Frontal cortex (tissue), 3 donors: ENCODE measurements at regions not wholly inside any gene's neighbourhood (a gene's known extent, or its start where the extent isn't known, plus 50 kb on each side); places are given as distances from the start of the nearest gene placed in this dataset.

Source experiments
- DNase-seq, 2 donors: peaks; one replicate each; pipeline ENCODE4 v3.0.0; 2012; ENCODE audit warnings: low spot score in 2 of 2
- FAIRE-seq: peaks from 2 replicates; lab custom pipeline; 2012; peaks lifted over from hg19 to GRCh38; lab: Jason Lieb, UNC
- donor health status: control.
- donor health status: control.
- donor health status: control.

DNA sequence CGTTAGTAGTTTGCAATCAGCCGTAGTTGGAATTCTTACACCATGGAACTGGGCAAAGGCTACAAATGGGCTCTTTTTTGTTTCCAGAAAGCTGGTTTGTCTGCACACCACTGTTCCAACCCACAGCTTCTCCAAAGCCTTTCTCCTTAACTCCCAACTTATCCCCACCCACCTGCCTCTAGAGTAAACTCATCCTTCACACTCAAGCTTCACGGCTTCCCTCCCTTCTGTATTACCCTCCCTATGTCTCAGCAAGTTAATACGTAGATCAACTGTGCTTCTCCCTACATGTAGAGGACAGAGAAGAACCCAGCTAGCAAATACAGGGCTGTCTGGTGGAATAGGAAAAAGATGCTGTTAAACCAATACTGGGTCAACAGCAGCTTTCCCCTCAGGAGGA is 363.0 kb upstream of the IL12A start:
- FAIRE-seq (no peak), DNase-seq (no peak)

DNA sequence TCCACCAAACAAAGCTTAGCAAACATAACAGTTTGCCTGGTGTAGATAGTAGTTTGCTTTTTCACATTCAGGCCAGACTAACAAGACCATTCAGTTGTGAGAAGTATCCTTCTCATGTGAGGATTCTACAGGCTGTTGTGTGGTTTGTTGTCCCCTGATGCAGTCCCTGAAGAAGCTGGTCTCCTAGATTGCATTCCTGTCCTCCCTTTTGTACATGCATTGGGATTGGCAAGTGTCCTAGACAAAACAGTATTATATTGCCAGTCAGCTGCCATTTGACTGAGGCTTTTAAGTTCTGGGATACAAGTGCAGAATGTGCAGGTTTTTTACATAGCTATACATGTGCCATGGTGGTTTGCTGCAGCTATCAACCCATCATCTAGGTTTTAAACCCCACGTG is 362.0 kb upstream of the IL12A start:
- no peak for FAIRE-seq

DNA sequence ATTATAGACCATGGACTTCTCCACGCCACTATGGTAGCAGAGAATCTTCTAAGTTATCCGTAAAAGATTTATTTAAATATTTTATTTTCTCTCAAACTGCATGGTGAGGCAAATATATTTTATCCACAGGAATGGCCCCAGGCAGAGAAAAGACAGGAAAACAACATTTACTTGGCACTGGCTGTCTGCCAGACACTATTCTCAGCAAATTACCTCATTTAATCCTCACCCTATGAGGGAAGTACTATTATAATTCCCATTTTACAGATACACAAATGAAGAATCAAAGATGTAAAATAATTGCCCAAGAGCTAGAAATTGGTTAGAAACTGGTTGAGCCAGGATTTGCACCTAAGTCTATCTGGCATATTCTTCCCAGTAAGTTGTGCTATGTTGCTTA is 361.4 kb upstream of the IL12A start:
- DNase-seq (no peak), FAIRE-seq (no peak)

More for the DNA sequence above, 362.0 kb upstream of the IL12A start:
- DNase-seq = no peak

DNA sequence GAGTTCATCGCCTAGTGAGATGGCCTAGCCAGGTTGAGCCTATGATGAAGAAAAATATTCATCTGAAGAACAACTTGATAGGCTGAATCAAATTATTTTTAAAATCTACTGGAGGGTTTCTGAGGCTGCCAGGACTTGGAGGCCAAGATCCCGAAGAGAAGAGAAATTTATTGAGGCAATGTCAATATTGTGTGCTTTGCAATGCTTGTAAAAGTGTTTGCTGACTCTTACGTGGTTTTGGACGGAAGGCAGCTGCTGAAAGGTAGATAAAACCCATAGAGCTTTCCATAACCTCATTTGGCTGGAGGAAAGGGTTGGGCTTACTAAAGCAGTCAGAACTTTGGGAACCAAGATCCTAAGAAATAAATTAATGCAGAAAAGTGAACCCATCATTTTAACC is 361.0 kb upstream of the IL12A start:
- no peak for FAIRE-seq
- DNase-seq = no peak

DNA sequence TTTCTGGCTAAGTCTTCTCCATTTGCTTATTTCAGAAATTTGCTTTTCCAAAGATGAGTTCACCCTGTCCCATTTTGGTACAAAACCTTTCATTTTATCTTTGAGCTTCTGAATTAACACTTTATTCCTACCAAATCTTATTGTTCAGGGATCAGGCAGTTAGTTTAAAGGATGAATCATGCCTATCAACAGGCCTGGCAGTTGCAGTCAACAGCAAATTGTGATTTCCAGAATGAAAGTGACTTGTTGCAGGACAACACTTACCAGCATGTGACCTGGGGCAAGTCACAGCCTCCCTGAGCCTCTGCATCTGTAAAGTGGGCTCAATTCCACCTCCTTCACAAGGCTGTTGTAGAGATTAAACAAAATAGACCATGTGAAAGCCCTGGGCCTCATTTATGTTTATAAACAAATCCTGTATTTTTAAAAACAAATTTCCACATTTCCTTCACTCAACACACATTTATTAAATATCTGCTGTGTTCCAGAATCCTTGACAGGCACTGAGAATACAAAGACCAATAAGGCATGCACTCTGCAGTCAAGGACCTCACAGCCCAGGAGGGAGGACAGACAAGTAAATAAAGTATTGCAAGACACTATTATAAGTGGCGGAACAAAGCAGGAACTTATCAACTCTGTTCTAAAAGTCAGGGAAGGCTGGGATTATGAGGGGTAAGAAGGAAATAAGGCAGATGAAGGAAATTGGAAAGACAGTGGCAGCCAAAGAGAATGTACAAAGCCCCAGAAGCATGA is 359.1 kb upstream of the IL12A start:
- DNase-seq = no peak
- no peak for FAIRE-seq

DNA sequence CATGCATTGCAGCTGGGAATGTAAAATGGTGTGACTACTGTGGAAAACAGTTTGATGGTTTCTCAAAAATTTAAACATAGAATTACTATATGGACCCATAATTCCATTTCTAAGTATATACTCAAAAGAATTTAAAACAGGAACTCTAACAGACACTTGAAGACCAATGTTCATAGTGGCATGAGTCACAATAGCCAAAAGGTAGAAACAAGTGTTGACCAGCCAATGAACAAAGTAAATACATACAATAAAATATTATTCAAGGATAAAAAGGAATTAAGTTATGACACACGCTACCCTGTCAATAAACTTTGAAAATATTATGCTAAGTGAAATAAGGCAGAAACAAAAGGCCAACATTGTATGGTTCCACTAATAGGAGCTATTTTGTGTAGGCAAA is 357.4 kb upstream of the IL12A start:
- FAIRE-seq (no peak), DNase-seq (no peak)

DNA sequence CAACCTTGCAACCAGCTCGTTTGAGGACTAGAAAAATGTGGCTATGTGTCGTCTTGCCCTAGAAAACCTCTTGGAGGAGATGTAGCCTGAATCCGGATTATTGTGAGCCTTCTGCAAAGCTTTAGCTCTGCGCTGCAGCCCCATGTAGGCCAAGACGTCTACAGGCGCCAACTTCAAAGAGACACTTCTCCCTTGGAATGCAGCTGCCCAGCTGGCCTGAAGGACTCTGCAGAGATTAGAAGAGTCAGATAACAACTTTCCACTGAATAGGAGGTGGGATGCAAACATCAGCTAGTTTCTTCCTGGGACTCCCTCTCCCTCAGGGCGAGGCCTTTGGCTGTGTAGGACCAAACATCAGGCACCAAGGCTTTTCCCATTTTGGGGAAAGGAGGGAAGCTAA is 356.5 kb upstream of the IL12A start:
- FAIRE-seq = no peak
- DNase-seq = no peak

DNA sequence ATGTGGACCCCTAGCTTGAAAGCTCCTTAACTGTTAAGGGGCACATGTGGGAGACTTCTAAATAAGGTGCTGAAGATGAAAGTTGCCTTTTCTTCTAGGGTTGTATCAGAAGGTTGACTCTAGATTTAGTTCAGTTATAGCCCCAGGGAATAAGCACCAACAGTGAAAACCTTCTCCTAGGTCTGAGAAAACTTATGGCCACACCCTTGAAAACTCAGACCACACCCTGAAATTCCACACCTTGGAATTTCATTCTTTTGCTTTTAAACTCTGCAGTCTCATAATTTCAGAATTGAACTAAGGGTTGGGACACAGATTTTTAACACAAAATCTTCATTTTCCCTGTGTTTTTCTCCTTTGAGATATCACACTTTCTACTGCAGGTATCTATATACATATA is 355.8 kb upstream of the IL12A start:
- no peak for DNase-seq
- no peak for FAIRE-seq

DNA sequence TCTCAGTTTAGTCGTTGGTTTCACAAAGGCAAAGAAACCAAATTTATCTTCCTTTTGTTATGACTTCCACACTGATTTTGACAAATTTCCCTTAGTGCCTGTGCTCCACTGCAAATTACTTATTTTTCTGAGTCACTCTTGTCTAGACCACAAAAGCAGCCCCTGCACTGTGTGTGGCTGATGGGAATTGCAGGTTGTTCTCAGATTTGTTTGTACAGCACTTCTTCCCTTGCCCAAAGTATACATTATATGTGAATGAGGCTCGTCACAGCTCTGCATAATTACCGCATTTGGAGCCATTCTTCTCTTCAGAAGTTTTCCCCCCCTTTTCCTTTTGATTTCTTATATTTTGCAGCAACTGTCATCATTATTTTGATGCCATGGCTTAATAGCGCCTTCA is 354.2 kb upstream of the IL12A start:
- DNase-seq (no peak), FAIRE-seq (no peak)

DNA sequence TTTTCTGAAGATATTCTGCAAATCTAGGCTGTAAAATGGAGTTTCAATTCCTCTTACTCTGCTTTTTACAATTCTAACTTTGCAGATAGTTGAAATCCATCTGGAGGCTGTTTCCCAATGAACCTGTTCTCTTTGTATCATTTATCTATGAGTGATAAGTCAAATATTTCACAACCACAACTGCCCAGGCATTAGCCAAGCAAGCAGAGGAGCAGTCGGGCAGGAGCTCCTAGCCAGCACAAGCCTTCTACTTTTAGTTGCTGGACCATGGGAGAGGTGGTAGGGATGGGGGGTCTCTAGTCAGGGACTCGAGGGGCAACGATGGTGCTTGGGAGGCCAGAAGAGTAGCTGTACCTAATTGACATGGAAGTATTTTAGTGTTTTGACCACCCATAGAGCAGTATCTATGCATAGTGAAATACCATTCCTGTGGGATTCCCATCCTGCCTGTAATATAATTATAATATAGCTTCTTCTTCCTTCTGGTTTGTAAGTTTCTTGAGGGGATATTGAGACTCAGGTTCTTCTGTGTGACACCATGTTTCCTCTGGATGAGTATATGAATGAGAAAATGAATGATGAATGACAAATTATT is 353.5 kb upstream of the IL12A start:
- FAIRE-seq (no peak), DNase-seq (no peak)

DNA sequence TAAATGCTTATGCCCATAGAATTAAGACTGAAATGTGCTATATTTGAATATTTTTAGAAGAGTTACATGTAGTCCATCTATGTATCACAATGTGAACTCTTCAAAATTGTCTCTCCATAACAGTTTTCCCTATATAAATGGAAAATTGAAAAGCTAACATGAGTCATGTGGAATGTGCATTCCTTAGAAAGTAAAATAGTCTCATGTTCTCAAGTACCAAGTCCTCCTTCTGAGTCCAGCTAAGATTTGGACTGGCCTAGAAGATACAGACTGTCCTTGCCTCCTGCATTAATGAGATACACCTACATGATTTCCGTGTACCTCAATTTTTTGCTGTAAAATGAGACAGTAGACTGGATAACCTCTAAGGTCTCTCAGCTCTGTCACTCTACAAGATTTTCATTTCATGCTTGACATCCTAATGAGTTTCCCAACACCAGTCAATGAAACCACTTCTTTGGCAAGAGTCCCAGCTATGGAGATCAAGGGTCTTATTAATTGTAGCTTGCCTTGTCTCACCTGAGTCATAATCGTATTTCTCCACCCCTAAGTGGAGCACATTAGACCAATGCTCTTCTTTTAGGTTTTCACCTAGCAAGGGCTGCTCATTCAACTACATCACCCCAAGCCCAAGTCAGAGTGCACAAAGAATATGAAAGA is 350.6 kb upstream of the IL12A start:
- FAIRE-seq (no peak), DNase-seq (no peak)

DNA sequence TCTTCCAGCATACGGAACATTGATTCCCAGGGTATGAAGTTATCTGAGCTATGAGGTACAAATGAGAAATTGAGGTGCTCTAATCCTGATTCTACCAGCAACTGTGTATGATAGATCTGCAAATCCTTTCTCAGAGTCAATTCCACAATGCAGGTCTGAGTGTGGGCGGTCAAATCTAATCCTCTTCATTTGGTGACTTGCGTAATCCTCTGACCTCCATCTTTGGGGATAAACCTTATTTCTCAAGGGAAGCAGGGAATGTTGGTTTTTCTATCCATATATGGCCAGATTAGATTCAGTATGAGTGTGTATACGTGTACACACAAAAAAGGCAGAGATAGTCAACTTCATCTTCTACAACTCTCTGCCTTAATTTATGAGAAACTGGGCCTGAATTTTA is 348.4 kb upstream of the IL12A start:
- FAIRE-seq (no peak), DNase-seq (no peak)

DNA sequence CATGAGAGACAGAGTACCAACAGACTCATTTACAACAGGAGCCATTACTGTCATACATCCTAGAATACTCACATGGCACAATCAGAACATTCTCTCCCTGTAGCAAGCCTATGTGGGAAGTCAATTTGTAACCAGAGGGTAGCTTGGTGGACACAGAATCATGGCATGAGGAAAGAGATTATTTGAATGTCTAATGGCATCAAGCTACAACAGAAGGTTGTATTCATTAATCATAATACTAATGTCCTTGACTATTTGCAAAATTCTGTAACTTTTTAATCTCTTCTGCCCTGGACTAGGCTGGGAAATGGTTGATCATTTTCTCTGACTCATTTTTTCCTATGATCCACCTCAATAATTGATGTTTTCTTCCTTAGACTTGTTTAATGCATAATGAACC is 345.2 kb upstream of the IL12A start:
- DNase-seq (no peak), FAIRE-seq (no peak)

DNA sequence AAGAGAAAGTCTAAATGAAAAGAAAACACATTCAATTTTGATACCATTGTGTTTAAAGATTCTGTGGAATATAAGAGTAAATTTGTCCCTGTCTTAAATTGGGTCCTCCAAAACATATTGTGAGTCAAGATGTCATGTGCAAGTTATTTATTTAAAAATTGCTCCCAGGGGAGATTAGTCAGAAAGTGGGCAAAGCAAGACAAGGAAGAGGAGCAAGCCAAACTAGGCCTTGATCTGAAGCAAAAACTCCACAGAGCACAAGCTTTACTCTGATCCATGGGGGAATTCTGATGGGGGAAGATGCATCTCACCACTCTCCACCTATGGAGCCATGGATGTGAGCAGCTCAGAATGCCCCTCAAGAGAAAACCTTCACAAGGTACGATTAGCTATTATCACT is 342.8 kb upstream of the IL12A start:
- no peak for FAIRE-seq

DNA sequence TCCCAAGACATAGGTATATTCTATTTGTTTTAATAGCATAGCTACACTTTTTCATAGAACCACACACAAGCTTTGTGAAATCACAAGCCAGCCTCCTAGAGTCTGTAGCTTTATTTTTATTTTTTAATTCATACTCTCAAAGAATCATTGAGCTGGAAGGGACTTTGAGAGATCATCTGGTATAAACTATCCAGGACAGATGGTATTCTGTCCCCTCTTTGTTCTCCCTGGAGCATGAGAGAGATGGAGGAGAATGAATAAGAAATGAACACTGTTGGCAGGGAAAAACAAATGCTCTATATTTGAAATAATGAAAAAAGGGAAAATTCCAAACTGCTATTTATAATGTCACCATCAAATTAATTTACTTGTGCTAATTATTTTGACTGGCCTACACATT is 338.7 kb upstream of the IL12A start:
- DNase-seq = no peak

More for the DNA sequence above, 342.8 kb upstream of the IL12A start:
- no peak for DNase-seq

DNA sequence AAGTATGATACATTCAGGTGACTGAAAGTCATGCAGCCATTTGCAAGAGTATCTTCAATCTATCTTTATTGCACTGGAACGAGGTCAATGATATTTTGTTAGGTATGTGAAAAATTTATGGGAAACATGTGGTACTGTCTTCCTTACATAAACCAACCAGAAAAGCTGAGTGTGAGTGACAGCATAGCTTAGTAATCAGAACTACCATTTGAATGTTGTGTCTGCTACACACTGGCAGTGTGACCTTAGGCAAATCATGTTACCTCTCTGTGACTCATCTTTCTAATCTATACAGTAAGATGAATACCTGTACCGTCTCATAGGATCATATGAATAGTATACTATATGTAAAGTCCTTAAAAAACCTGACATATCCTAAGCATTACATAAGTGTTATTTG is 337.9 kb upstream of the IL12A start:
- DNase-seq (no peak), FAIRE-seq (no peak)

More for the DNA sequence above, 338.7 kb upstream of the IL12A start:
- no peak for FAIRE-seq

DNA sequence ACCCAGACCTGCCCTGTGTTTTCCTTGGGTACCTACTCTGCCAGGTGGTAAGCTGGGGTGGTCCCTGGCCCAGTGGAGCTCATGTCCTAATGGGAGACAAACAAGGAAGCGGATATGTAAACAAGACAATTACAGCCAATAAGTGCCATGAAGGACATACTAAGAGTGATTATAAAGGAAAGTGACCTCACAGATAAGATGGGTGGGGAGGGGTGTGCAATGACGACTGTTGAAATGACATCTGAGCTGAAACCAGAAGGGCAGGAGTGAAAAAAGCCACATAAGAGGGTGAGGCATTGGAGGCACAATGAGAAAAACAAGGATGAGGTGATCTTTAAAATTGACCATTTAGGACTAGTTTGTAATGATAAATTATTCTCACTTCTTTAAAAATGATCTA is 336.2 kb upstream of the IL12A start:
- no peak for FAIRE-seq
- DNase-seq = no peak

DNA sequence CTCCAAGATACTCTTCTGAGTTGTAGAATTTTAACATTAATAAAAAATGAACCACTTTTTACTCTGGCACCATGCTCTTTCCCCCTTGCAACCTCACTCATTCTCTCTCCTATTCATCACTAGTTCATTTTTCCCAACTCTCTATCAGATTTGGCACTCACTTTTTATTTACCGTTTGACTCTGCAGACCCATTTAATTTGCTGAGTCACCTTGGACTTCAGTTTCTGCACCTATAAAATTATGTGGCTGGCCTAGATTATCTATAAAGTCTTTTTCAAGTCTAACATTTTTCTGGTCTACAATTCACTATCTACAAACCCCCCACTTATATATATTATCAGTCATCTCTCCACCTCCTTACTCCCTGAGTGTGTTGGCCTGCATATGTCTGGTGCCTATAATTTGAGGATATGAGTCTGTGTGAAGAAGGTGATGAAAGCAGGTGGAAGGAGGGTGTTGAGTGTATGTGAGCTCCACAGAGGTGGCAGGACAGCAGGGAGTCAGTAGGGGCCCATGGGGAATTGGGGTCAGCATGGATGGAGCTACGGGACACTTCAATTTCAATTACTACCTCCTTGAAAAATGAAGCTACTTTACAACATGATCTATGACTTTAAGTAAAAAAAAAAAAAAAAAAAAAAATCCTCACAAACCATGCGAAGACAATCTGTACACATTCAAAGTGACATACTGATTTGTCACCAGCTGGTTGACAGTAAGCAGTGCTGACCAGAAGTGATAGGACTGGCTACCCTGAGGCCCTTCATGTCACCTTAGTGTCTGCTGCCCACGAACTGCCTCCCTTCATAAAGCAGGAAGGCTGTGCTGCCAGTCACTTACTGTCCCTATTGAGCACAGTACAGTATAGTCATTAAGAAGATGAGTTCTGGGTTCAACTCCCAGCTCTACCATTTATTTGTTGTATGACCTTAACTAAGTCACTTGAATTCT is 334.2 kb upstream of the IL12A start:
- FAIRE-seq (no peak), DNase-seq (no peak)

DNA sequence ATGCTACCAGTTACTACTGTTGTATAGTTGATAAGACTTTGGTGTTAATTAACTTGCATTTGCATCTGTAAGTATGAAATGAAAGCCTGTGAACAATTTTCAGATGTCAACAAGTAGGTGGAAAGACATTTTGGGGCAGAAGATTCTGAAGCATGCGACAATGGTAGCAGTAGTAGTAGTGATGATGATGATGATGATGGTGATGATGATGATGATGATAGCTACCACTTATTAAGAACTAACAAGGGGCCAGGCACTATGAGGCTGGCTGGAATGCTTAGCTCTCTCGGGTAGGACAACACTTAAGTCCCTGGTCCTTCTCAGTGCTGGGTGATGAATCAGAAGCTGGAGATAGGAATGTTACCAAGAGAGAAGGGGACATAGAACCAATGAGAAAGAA is 333.4 kb upstream of the IL12A start:
- FAIRE-seq = no peak

DNA sequence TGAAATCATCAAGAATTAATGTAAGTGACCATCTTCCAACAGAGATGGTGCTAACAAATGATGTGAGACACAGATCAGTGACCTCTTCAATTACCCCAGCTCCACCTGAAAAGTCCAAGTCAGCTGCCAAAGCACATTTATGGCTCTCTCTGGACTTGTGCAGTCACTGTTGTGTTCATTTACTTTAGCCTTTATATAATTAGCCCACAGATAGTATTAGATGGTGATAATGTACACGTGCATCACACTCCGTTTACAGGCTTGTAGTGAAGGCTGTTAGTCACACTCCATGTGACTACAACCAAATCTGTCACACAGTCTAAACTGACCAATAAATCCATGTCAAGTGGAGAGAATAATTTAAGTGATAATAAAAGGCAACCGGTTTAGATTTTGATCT is 331.5 kb upstream of the IL12A start:
- FAIRE-seq = no peak
- no peak for DNase-seq

More for the DNA sequence above, 333.4 kb upstream of the IL12A start:
- no peak for DNase-seq
